Liver (tissue), 8 donors: ENCODE measurements at regions not wholly inside any gene's neighbourhood (a gene's known extent, or its start where the extent isn't known, plus 50 kb on each side); places are given as distances from the start of the nearest gene placed in this dataset.

ENCODE experiments used
- DNase-seq: peaks from one replicate; pipeline ENCODE4 v3.0.0-alpha.2; 2017; ENCODE audit warnings: low spot score
- H3K27ac ChIP-seq, 2 donors: one replicate each; pipeline ENCODE4 v1.7.0; 2013; ENCODE audit warnings: inconsistent platforms in 2 of 2, low read length in 2 of 2, control low read depth in 1 of 2, low read depth in 1 of 2, mild to moderate bottlenecking in 1 of 2
- H3K27me3 ChIP-seq, 4 donors: one replicate each; pipeline versions ENCODE4 v1.6.1 to v1.7.0; 2013; ENCODE audit warnings: low read length in 3 of 4, inconsistent platforms in 1 of 4, mild to moderate bottlenecking in 1 of 4, moderate library complexity in 1 of 4; ENCODE audit not compliant: control insufficient read depth in 4 of 4, insufficient read depth in 4 of 4
- H3K36me3 ChIP-seq, 4 donors: one replicate each; pipeline versions ENCODE4 v1.6.1 to v1.7.0; 2013; ENCODE audit warnings: low read length in 3 of 4, mild to moderate bottlenecking in 3 of 4, low read depth in 1 of 4, moderate library complexity in 1 of 4; ENCODE audit not compliant: control insufficient read depth in 4 of 4, insufficient read depth in 3 of 4
- H3K4me1 ChIP-seq, 4 donors: one replicate each; pipeline versions ENCODE4 v1.6.1 to v1.7.0; 2013; ENCODE audit warnings: low read length in 3 of 4, mild to moderate bottlenecking in 3 of 4, moderate library complexity in 1 of 4; ENCODE audit not compliant: control insufficient read depth in 4 of 4, insufficient read depth in 4 of 4
- H3K4me3 ChIP-seq, 3 donors: one replicate each; pipeline versions ENCODE4 v1.6.1 to v1.7.0; 2013; ENCODE audit warnings: low read length in 3 of 3, control low read depth in 1 of 3, low read depth in 1 of 3, mild to moderate bottlenecking in 1 of 3
- H3K9ac ChIP-seq, 2 donors: one replicate each; pipeline ENCODE4 v1.7.0; 2013; ENCODE audit warnings: low read length in 2 of 2, mild to moderate bottlenecking in 2 of 2, moderate library complexity in 2 of 2, control low read depth in 1 of 2, low read depth in 1 of 2
- H3K9me3 ChIP-seq, 4 donors: one replicate each; pipeline versions ENCODE4 v1.6.1 to v1.7.0; 2013; ENCODE audit warnings: low read length in 3 of 4; ENCODE audit not compliant: control insufficient read depth in 4 of 4
- CTCF ChIP-seq: fragments of 150-350 bp; IDR thresholded peaks from 2 replicates; pipeline ENCODE4 v1.5.1; 2017; ENCODE audit warnings: improper control_type of control experiment, low read depth, low read length; ENCODE audit not compliant: missing input control
- EGR1 ChIP-seq, 2 donors: IDR thresholded peaks; 2 replicates each; pipeline ENCODE4 v1.6.1; 2016 to 2018; ENCODE audit warnings: antibody characterized with exemption in 2 of 2, low read depth in 2 of 2
- FOXA1 ChIP-seq: IDR thresholded peaks from 2 replicates; pipeline ENCODE4 v1.6.1; 2016; ENCODE audit warnings: antibody characterized with exemption
- FOXA2 ChIP-seq: IDR thresholded peaks from 2 replicates; pipeline ENCODE4 v1.6.1; 2016; ENCODE audit warnings: antibody characterized with exemption
- GABPA ChIP-seq, 2 donors: IDR thresholded peaks in 1 of 2; conservative IDR thresholded peaks in 1 of 2; 2 replicates each; pipeline ENCODE4 v1.6.1; 2016; ENCODE audit warnings: antibody characterized with exemption in 2 of 2, mild to moderate bottlenecking in 1 of 2, moderate library complexity in 1 of 2
- HNF4A ChIP-seq, 2 donors: conservative IDR thresholded peaks; 2 replicates each; pipeline ENCODE4 v1.6.1; 2016; ENCODE audit warnings: antibody characterized with exemption in 2 of 2, mild to moderate bottlenecking in 2 of 2
- HNF4G ChIP-seq: IDR thresholded peaks from 2 replicates; pipeline ENCODE4 v1.6.1; 2016; ENCODE audit warnings: antibody characterized with exemption
- JUND ChIP-seq, 2 donors: IDR thresholded peaks; 2 replicates each; pipeline ENCODE4 v1.6.1; 2016; ENCODE audit warnings: antibody characterized with exemption in 2 of 2
- MAX ChIP-seq: IDR thresholded peaks from 2 replicates; pipeline ENCODE4 v1.6.1; 2016; ENCODE audit warnings: antibody characterized with exemption
- RAD21 ChIP-seq, 2 donors: IDR thresholded peaks; 2 replicates each; pipeline ENCODE4 v1.6.1; 2016; ENCODE audit warnings: antibody characterized with exemption in 2 of 2, mild to moderate bottlenecking in 2 of 2
- TAF1 ChIP-seq: conservative IDR thresholded peaks from 2 replicates; pipeline ENCODE4 v1.6.1; 2016; ENCODE audit warnings: antibody characterized with exemption, mild to moderate bottlenecking
- YY1 ChIP-seq: IDR thresholded peaks from 2 replicates; pipeline ENCODE4 v1.6.1; 2016; ENCODE audit warnings: antibody characterized with exemption, mild to moderate bottlenecking
- ZBTB33 ChIP-seq: IDR thresholded peaks from 2 replicates; pipeline ENCODE4 v1.6.1; 2016; ENCODE audit warnings: antibody characterized with exemption
- WGBS: extraction: QIAGEN DNeasy Blood & Tissue Kit; methylation state at CpG from one replicate; pipeline ENCODE4 v1.1.7; 2013; 5-methylcytosine and 5-hydroxymethylcytosine counted together
- donor health status: healthy.
- donor health status: healthy.
- donor health status: healthy.
- donor health status: healthy.
- donor health status: healthy.

- H3K36me3 ChIP-seq, result no peaks in the 10 kb centered on the region
- no peak overlapping the region for H3K27ac ChIP-seq
- TF ChIP-seq MAX, result no peak
- no peak for TF ChIP-seq HNF4G
- TF ChIP-seq HNF4A (conservative IDR thresholded peaks at IDR 0.05), result no peak
- no peak for TF ChIP-seq GABPA (IDR thresholded peaks at IDR 0.05 in 1 of 2, conservative IDR thresholded peaks at IDR 0.05 in 1 of 2)
- no peak for TF ChIP-seq JUND (IDR thresholded peaks at IDR 0.05)
- no peak for TF ChIP-seq YY1
- TF ChIP-seq RAD21 (IDR thresholded peaks at IDR 0.05), result no peak
- no peak for TF ChIP-seq FOXA2
- no peak for TF ChIP-seq EGR1 (IDR thresholded peaks at IDR 0.05; ENCODE audit: low read depth in 2 of 2)
- no peak for TF ChIP-seq TAF1
- TF ChIP-seq CTCF, result no peak
- TF ChIP-seq ZBTB33, result no peak
- no peak for DNase-seq
- H3K27me3 ChIP-seq, result peaks cover 0 to 7% (median 3%) of the 10 kb centered on the region in 4 donors
- H3K4me3 ChIP-seq, result no peak overlapping the region
- H3K9ac ChIP-seq, result no peak overlapping the region
- H3K4me1 ChIP-seq, result no peaks in the 10 kb centered on the region
- no peaks in the 10 kb centered on the region for H3K9me3 ChIP-seq
- 77% methylated on average over 21 of the region's 21 CpGs for WGBS
Measured at GRCh38 chr22:48256776-48257684, 1494.6 kb downstream of the TBC1D22A start.

- Histone ChIP-seq H3K9me3 (no peaks in the 10 kb centered on the region), H3K4me1 (no peaks in the 10 kb centered on the region), H3K4me3 (no peak overlapping the region), H3K27ac (no peak overlapping the region), H3K27me3 (peaks cover 0 to 7% (median 3%) of the 10 kb centered on the region in 4 donors), H3K9ac (no peak overlapping the region), H3K36me3 (no peaks in the 10 kb centered on the region)
- TF ChIP-seq FOXA2 (no peak), YY1 (no peak), CTCF (no peak), TAF1 (no peak), FOXA1 (no peak), RAD21 (IDR thresholded peaks at IDR 0.05) (no peak), HNF4G (no peak), MAX (no peak)
- 45% methylated on average over 17 of the region's 17 CpGs for WGBS
- no peak for DNase-seq
Measured at GRCh38 chr22:48256041-48256739, 1493.7 kb downstream of the TBC1D22A start.
